ENCODE measurements at regions not wholly inside any gene's neighbourhood (a gene's known extent, or its start where the extent isn't known, plus 50 kb on each side); places are given as distances from the start of the nearest gene placed in this dataset.
"Not testable (repeated sequence)": the region's sequence is repeated elsewhere in the genome, so short reads cannot be mapped to it uniquely, and the experiment has no call there.

DNA sequence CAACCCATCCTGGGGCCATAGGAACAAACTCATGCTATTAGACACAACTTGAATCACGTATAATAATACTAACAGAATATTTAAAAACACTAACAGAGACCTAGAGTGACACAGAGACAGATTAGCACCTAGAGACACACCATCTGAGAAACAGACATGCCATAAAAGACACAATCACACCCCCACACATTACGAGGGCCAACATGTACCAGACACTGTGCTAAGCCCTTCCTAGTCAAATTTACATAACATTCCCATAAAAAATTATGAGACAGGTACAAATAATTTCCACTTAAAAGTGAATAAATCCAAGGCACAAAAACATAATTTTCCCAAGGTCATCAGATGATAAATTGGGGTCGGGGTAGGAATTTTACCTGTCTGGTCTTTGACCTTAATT, 141.1 kb upstream of the PRSS16 start:
- no peaks in the 10 kb centered on the region for H3K9me3 ChIP-seq (ENCODE audit: control insufficient read depth, insufficient read depth, low read length)
- H3K4me1 ChIP-seq (ENCODE audit: control insufficient read depth, insufficient read depth, low read length) = no peaks in the 10 kb centered on the region
- no CpG with 5 or more reads among the region's 3 CpGs for WGBS (ENCODE audit: insufficient coverage, insufficient read length)
- H3K36me3 ChIP-seq (ENCODE audit: control insufficient read depth, insufficient read depth, low read length) = no peaks in the 10 kb centered on the region
- no peak overlapping the region for H3K4me3 ChIP-seq (ENCODE audit: low read length)
- DNase-seq (ENCODE audit: low read depth, low spot score) = no peak
- no peaks in the 10 kb centered on the region for H3K27me3 ChIP-seq (ENCODE audit: control insufficient read depth, insufficient read depth, low read length)
- no peak overlapping the region for H3K27ac ChIP-seq (ENCODE audit: low read length)

DNA sequence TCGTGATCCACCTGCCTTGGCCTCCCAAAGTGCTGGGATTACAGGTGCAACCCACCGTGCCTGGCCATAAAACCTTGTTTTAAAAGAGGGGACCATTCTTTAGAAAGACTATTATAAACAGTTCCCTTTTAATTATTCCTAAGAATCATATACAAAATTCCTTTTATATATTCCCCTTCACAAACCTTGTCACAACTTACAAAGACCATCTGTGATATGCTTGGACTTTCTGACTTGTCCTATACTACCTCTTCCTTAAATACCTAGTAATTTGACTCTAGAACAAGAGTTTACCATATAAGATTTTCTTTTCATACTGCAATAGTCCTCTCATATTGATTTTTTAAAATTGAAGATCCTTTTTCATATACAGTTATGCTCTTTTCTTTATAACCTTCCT, 135.8 kb upstream of the PRSS16 start:
- DNase-seq (ENCODE audit: low read depth, low spot score) = no peak
- peaks cover 3% of the 10 kb centered on the region; the same call in 1 of the 2 replicates for H3K9me3 ChIP-seq (ENCODE audit: control insufficient read depth, insufficient read depth, low read length)
- no CpG with 5 or more reads among the region's 2 CpGs for WGBS (ENCODE audit: insufficient coverage, insufficient read length)
- no peak overlapping the region for H3K4me3 ChIP-seq (ENCODE audit: low read length)
- no peaks in the 10 kb centered on the region for H3K4me1 ChIP-seq (ENCODE audit: control insufficient read depth, insufficient read depth, low read length)
- no peaks in the 10 kb centered on the region for H3K36me3 ChIP-seq (ENCODE audit: control insufficient read depth, insufficient read depth, low read length)
- no peaks in the 10 kb centered on the region for H3K27me3 ChIP-seq (ENCODE audit: control insufficient read depth, insufficient read depth, low read length)
- no peak overlapping the region for H3K27ac ChIP-seq (ENCODE audit: low read length)

DNA sequence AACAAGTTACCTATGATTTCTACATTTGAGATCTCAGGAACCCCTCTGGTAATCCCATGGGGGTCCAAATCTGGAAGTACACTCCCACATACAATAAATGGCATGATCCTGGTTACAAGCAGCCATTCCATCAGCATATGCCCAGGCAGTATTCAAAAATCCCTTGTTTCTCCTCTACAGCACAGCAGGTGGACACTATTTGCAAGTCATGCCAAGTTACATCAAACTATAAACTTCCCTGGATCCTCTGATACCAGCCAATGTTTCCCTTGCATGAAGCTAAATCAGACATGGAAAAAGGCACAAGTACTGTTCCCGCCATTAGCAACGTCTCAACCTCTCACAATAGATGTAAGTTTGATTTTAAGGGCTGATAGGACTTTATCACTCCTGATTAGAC, 134.5 kb upstream of the PRSS16 start:
- Histone ChIP-seq H3K9me3 (ENCODE audit: control insufficient read depth, insufficient read depth, low read length) (peaks cover 3% of the 10 kb centered on the region; the same call in 1 of the 2 replicates), H3K4me3 (ENCODE audit: low read length) (no peak overlapping the region), H3K4me1 (ENCODE audit: control insufficient read depth, insufficient read depth, low read length) (no peaks in the 10 kb centered on the region), H3K36me3 (ENCODE audit: control insufficient read depth, insufficient read depth, low read length) (no peaks in the 10 kb centered on the region), H3K27me3 (ENCODE audit: control insufficient read depth, insufficient read depth, low read length) (no peaks in the 10 kb centered on the region), H3K27ac (ENCODE audit: low read length) (no peak overlapping the region)
- DNase-seq (ENCODE audit: low read depth, low spot score) = no peak
- no CpG with 5 or more reads among the region's 2 CpGs for WGBS (ENCODE audit: insufficient coverage, insufficient read length)

DNA sequence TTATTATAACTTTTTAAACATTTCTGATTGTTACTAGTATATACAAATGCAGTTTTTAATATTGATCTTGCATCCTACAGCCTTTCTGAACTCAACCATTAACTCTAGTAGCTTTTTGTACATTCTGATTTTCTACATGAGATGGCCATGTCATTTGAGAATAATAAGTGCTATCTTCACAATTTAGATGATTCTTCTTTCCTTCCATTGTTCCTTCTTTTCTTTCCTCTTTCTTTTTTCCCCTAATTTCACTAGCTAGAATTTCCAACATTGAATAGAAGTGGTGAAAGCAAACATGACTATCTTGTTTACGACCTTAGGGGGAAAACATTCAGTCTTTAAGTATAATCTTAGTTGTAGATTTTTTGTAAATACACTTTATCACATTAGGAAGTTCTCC, 128.2 kb upstream of the PRSS16 start:
- Histone ChIP-seq H3K27ac (ENCODE audit: low read length) (no peak overlapping the region), H3K4me3 (ENCODE audit: low read length) (no peak overlapping the region), H3K27me3 (ENCODE audit: control insufficient read depth, insufficient read depth, low read length) (no peaks in the 10 kb centered on the region), H3K9me3 (ENCODE audit: control insufficient read depth, insufficient read depth, low read length) (no peaks in the 10 kb centered on the region), H3K36me3 (ENCODE audit: control insufficient read depth, insufficient read depth, low read length) (no peaks in the 10 kb centered on the region), H3K4me1 (ENCODE audit: control insufficient read depth, insufficient read depth, low read length) (no peaks in the 10 kb centered on the region)
- DNase-seq (ENCODE audit: low read depth, low spot score) = no peak
- no CpG with 5 or more reads among the region's 1 CpG for WGBS (ENCODE audit: insufficient coverage, insufficient read length)

GRCh38 chr6:27119761-27120160, 127.7 kb upstream of the PRSS16 start:
- Histone ChIP-seq H3K36me3 (ENCODE audit: control insufficient read depth, insufficient read depth, low read length) (no peaks in the 10 kb centered on the region), H3K9me3 (ENCODE audit: control insufficient read depth, insufficient read depth, low read length) (no peaks in the 10 kb centered on the region), H3K27ac (ENCODE audit: low read length) (no peak overlapping the region), H3K27me3 (ENCODE audit: control insufficient read depth, insufficient read depth, low read length) (no peaks in the 10 kb centered on the region), H3K4me3 (ENCODE audit: low read length) (no peak overlapping the region), H3K4me1 (ENCODE audit: control insufficient read depth, insufficient read depth, low read length) (no peaks in the 10 kb centered on the region)
- WGBS (ENCODE audit: insufficient coverage, insufficient read length) = no CpG with 5 or more reads among the region's 2 CpGs
- DNase-seq (ENCODE audit: low read depth, low spot score) = no peak

DNA sequence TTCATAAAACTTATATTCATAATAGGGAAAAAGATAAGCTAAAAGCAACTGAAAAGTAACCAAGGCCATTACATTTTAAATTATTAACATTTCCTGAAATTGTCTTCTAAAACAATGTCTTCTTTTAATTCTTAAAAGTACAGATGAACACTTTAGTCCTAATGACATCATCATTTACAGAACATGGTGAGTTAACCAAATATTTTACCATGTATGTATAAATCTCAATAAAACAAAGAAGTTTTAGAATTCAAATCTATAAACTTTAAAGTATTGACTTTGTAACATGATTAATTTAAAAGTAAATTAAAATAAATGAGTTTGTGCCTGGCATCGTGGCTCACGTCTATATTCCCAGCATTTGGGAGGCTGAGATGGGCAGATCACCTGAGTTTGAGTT, 125.9 kb upstream of the PRSS16 start:
- no peaks in the 10 kb centered on the region for H3K36me3 ChIP-seq (ENCODE audit: control insufficient read depth, insufficient read depth, low read length)
- no peaks in the 10 kb centered on the region for H3K27me3 ChIP-seq (ENCODE audit: control insufficient read depth, insufficient read depth, low read length)
- no peaks in the 10 kb centered on the region for H3K4me1 ChIP-seq (ENCODE audit: control insufficient read depth, insufficient read depth, low read length)
- H3K27ac ChIP-seq (ENCODE audit: low read length) = no peak overlapping the region
- no CpG with 5 or more reads among the region's 2 CpGs for WGBS (ENCODE audit: insufficient coverage, insufficient read length)
- no peak for DNase-seq (ENCODE audit: low read depth, low spot score)
- no peaks in the 10 kb centered on the region for H3K9me3 ChIP-seq (ENCODE audit: control insufficient read depth, insufficient read depth, low read length)
- no peak overlapping the region for H3K4me3 ChIP-seq (ENCODE audit: low read length)

DNA sequence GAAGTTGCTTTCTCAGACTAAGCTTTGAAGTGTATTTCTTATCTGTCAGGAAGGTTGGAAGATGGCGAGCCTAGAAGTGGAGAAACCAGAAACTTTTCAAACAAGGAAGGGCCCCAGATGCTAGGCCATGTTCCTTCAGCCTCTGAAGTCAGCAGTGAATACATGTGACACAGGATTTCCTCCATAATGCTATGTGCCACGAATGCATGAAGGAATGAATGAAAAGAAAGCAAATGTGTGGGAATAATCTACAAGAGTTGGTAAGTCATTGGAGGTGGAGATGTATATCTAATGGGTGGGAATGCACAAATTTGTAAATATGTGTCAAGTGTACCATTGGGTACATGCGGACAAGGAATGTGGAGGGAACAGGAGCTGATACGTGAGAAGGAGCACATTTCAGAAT, 123.2 kb upstream of the PRSS16 start:
- Histone ChIP-seq H3K27ac (ENCODE audit: low read length) (no peak overlapping the region), H3K4me1 (ENCODE audit: control insufficient read depth, insufficient read depth, low read length) (no peaks in the 10 kb centered on the region), H3K4me3 (ENCODE audit: low read length) (no peak overlapping the region), H3K9me3 (ENCODE audit: control insufficient read depth, insufficient read depth, low read length) (no peaks in the 10 kb centered on the region), H3K27me3 (ENCODE audit: control insufficient read depth, insufficient read depth, low read length) (no peaks in the 10 kb centered on the region), H3K36me3 (ENCODE audit: control insufficient read depth, insufficient read depth, low read length) (no peaks in the 10 kb centered on the region)
- no peak for DNase-seq (ENCODE audit: low read depth, low spot score)
- WGBS (ENCODE audit: insufficient coverage, insufficient read length) = no CpG with 5 or more reads among the region's 4 CpGs

- no peaks in the 10 kb centered on the region for H3K4me1 ChIP-seq (ENCODE audit: control insufficient read depth, insufficient read depth, low read length)
- H3K27me3 ChIP-seq (ENCODE audit: control insufficient read depth, insufficient read depth, low read length) = no peaks in the 10 kb centered on the region
- H3K27ac ChIP-seq (ENCODE audit: low read length) = no peak overlapping the region
- no peak overlapping the region for H3K4me3 ChIP-seq (ENCODE audit: low read length)
- DNase-seq (ENCODE audit: low read depth, low spot score) = no peak
- no peaks in the 10 kb centered on the region for H3K36me3 ChIP-seq (ENCODE audit: control insufficient read depth, insufficient read depth, low read length)
- no CpG with 5 or more reads among the region's 6 CpGs for WGBS (ENCODE audit: insufficient coverage, insufficient read length)
- no peaks in the 10 kb centered on the region for H3K9me3 ChIP-seq (ENCODE audit: control insufficient read depth, insufficient read depth, low read length)
These were observed 121.3 kb upstream of the PRSS16 start for GRCh38 chr6:27126046-27126814.

DNA sequence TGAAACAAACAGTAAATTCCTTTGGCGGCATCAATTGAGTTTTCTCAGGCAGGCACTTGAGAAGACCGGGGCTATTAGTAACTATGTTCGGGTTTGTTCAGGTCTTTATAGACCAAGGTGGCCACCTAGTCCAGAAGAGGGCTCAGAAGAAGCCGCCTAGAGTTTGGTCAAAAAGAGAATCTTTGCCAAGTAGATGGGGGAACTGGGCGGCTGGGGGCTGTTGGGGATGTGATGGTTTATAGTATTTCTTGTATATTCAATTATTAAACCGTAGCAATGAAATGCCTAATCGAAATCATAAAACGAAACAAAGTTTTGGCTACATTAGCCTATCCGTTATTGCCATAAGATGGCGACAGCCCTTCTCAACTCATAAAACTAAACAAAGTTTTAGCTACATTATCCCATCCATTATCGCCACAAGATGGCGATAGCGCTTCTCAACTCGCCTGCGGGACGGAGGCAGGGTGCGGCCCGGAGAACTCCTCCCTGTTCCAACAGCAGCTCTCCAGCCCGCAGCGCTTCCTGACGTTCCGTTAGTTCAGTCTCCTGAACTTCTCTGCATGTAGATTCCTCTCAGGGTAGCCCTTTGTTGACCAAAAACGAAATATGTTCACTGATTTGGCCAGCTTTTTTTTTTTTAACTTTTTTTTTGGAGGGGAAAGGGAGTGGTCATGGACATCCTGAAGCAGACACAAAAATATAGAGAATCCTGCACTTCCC, 120.5 kb upstream of the PRSS16 start:
- no peaks in the 10 kb centered on the region for H3K36me3 ChIP-seq (ENCODE audit: control insufficient read depth, insufficient read depth, low read length)
- no peaks in the 10 kb centered on the region for H3K9me3 ChIP-seq (ENCODE audit: control insufficient read depth, insufficient read depth, low read length)
- DNase-seq (ENCODE audit: low read depth, low spot score) = no peak
- H3K4me1 ChIP-seq (ENCODE audit: control insufficient read depth, insufficient read depth, low read length) = no peaks in the 10 kb centered on the region
- H3K27me3 ChIP-seq (ENCODE audit: control insufficient read depth, insufficient read depth, low read length) = no peaks in the 10 kb centered on the region
- no CpG with 5 or more reads among the region's 23 CpGs for WGBS (ENCODE audit: insufficient coverage, insufficient read length)
- H3K4me3 ChIP-seq (ENCODE audit: low read length) = no peak overlapping the region
- H3K27ac ChIP-seq (ENCODE audit: low read length) = no peak overlapping the region

DNA sequence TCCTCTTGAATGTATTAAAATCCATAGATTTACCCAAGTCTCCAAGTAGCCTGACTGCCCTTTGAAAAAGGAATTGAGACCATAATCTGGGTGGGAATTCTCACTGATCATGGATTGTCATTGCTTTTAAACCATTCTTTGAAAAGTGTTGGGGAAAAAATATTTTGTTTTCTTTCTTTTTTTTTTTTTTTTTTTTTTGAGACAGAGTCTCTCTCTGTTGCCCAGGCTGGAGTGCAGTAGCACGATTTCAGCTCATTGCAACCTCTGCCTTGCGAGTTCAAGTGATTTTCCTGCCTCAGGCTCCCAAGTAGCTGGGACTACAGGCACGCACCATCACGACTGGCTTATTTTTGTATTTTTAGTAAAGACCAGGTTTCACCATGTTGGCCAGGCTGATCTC, 119.6 kb upstream of the PRSS16 start:
- not testable (repeated sequence) for H3K4me3 ChIP-seq (ENCODE audit: low read length); H3K36me3 ChIP-seq (ENCODE audit: control insufficient read depth, insufficient read depth, low read length); H3K4me1 ChIP-seq (ENCODE audit: control insufficient read depth, insufficient read depth, low read length); DNase-seq (ENCODE audit: low read depth, low spot score); H3K9me3 ChIP-seq (ENCODE audit: control insufficient read depth, insufficient read depth, low read length); H3K27me3 ChIP-seq (ENCODE audit: control insufficient read depth, insufficient read depth, low read length); H3K27ac ChIP-seq (ENCODE audit: low read length)
- WGBS (ENCODE audit: insufficient coverage, insufficient read length) = no CpG with 5 or more reads among the region's 4 CpGs
